GM21825 (cell line): ENCODE measurements at regions not wholly inside any gene's neighbourhood (a gene's known extent, or its start where the extent isn't known, plus 50 kb on each side); places are given as distances from the start of the nearest gene placed in this dataset.

Experiments used
- ATAC-seq: cut with Tn5 transposase; IDR thresholded peaks from one replicate; pipeline ENCODE4 v1.9.1; 2021; ENCODE audit warnings: mild to moderate bottlenecking, moderate library complexity; ENCODE audit not compliant: unreplicated experiment

- no peak for ATAC-seq
These were observed 158.6 kb upstream of the CNTN5 start for GRCh38 chr11:98862169-98862568.

- ATAC-seq: no peak
These were observed 149.1 kb upstream of the CNTN5 start for GRCh38 chr11:98871690-98872089.

DNA sequence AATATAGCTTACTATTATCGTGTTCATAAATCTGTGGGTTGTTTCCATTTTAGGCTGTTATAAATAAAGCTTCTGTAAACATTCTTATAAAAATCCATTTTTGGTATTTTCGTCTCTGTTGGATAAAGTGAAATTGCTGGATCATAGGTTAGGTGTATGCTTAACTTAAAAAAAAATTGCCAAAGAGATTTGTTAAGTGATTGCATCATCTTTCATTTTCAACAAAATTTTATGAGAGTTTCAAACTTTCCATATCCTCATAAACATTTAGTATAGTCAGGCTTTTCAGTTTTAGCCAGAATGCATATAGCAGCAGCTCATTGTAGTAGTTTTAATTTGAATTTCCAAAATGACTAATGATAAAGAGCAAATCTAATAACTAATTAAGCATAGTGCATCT is 146.7 kb upstream of the CNTN5 start:
- ATAC-seq: no peak

DNA sequence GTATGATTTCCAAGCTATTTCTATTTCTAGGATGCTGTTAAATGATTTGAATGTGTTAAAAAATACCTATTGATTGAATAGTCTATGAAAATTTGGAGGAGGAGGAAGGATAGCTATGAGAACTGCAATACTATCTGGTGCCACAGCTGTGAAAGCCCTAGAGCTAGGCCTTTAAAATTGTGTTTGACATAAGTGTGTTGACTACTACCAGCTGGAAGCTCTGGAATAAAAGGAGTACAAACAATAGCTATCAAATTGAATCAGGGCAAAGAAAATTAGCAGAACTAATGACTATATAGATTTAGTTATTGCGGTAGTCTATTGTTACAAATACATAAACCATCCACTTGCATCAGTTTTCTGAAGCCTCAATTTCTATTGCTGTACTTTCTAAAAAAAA is 124.8 kb upstream of the CNTN5 start:
- no peak for ATAC-seq

- no peak for ATAC-seq
These were observed 79.8 kb upstream of the CNTN5 start for GRCh38 chr11:98940913-98941312.

DNA sequence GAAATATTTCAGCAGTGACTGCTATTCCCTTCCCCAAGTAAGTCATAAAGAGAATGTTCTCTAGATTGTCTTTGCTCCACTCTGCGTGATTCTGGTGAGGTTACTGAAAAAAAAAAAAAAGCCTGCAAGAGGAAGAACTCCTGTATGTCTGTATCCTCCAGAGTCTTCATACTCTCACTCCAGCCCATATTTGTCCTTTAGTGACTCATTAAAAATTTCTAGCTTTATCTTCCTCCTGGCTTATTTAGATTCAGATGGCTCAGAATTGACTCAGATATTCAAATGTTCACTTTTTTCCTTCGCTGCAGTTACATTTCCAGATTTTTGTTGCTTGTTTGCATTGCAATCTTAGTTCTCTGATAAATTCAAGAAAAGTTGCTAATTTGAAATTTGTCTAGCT is 76.3 kb upstream of the CNTN5 start:
- ATAC-seq: no peak

GRCh38 chr11:98952107-98952506 is 68.6 kb upstream of the CNTN5 start:
- no peak for ATAC-seq

DNA sequence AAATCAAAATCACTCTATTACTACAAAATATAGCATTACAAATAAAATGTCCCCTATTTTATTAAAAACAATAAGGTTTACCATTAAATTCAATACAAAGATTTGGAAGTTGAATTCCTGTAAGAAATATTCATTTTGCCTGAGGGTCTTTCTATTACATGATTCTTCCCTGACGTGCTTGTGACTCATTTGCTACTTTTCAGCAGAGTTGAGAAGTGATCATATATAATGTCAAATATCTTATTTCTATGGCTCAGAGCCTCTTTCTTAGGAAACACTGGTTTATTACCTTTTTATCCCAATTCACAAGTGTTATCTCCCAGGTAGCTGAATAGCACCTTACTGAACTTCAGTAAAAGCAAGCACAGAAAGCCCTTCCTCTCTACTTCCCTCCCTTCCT is 65.2 kb upstream of the CNTN5 start:
- no peak for ATAC-seq

DNA sequence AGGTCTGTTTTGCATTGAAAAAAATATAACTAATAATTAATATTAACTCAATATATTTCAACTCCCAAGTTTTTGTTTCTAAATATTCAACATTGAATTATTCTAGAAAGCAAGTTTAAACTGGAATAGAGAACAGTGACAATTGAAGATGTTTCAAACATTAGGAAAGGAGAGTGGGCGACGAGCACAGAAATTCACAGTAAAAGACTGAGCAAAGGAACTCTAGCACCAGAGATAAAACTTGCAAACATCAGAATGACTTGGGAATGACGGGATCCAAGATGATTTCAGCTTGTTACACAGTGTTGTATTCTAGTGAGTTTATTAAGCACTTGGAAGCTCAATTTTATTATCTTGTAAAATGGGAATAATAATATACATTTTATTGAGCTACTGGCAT is 56.6 kb upstream of the CNTN5 start:
- no peak for ATAC-seq

DNA sequence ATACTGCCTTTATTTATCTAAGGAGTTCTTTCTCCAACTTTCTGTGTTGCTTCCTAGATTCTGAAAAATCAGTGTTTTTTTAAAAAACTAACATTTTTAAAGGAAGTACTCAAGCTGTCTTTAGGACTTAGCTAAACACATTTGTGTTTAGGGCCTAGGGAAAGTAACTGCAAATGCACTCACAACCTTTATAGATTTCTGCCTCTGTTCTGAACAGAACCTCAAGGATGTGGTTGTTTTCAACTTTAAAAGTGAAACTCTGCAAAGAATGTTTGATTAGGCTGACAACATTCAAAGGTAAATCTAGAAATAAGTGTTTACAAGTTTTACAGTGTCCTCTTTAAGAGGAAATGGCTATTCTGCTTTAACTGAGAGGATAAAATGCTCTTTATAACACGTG is 55.4 kb upstream of the CNTN5 start:
- ATAC-seq: no peak

- ATAC-seq: no peak
These were observed 55.0 kb upstream of the CNTN5 start for GRCh38 chr11:98965775-98966174.

GRCh38 chr11:98967005-98967404 is 53.7 kb upstream of the CNTN5 start:
- no peak for ATAC-seq
